GM12891 (cell line): ENCODE measurements at regions not wholly inside any gene's neighbourhood (a gene's known extent, or its start where the extent isn't known, plus 50 kb on each side); places are given as distances from the start of the nearest gene placed in this dataset.

Experiments used
- DNase-seq: peaks from one replicate; pipeline ENCODE4 v3.0.0; 2011; ENCODE audit warnings: low spot score; ENCODE audit not compliant: insufficient read length
- FAIRE-seq: peaks from 2 replicates; lab custom pipeline; 2011; peaks lifted over from hg19 to GRCh38; lab: Jason Lieb, UNC
- PAX5 ChIP-seq: IDR thresholded peaks from 2 replicates; pipeline ENCODE4 v1.6.1; 2011; ENCODE audit warnings: low read length, moderate library complexity, mild to moderate bottlenecking; ENCODE audit not compliant: insufficient read depth, severe bottlenecking
- POLR2A ChIP-seq: IDR thresholded peaks from 2 replicates; pipeline ENCODE4 v1.6.1; 2011; ENCODE audit warnings: low read depth, low read length, control low read depth
- POLR2AphosphoS5 ChIP-seq: IDR thresholded peaks from 2 replicates; pipeline ENCODE4 v1.6.1; 2011; ENCODE audit warnings: low read depth, low read length, control low read depth
- POU2F2 ChIP-seq: IDR thresholded peaks from 2 replicates; pipeline ENCODE4 v1.6.1; 2011; ENCODE audit warnings: low read depth, mild to moderate bottlenecking, control low read depth, low read length, moderate library complexity
- SPI1 ChIP-seq: IDR thresholded peaks from 2 replicates; pipeline ENCODE4 v1.6.1; 2011; ENCODE audit warnings: low read depth, low read length, control low read depth
- TAF1 ChIP-seq: IDR thresholded peaks from 2 replicates; pipeline ENCODE4 v1.6.1; 2011; ENCODE audit warnings: low read depth, low read length, control low read depth

DNA sequence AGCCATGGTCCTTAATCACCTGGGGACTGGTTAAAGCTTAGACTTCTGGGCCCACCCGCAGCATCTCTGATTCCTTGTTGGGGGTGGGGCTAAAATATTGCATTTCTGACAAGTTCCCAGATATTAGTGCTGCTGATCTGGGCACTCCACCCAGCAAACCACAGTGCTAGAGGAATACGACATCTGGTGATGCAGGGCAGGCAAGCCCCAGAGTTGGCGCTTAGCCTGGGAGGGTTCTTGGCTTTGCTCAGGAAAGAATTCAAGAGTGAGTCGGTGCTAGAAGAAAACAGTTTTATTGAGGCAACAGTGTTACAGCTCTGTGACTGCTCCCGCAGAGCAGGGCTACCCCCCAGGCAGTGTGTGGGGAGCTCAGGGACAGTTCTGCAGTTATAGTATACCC, 210.7 kb downstream of the TFAP2C start:
- FAIRE-seq (no peak), DNase-seq (no peak)
- TF ChIP-seq POLR2AphosphoS5 (no peak), SPI1 (no peak), POLR2A (no peak), POU2F2 (no peak), TAF1 (no peak), PAX5 (no peak)

GRCh38 chr20:56840716-56841261, 211.7 kb downstream of the TFAP2C start:
- DNase-seq (no peak), FAIRE-seq (no peak)
- TF ChIP-seq SPI1 (no peak), POLR2A (no peak), POU2F2 (no peak), POLR2AphosphoS5 (no peak), PAX5 (no peak), TAF1 (no peak)

DNA sequence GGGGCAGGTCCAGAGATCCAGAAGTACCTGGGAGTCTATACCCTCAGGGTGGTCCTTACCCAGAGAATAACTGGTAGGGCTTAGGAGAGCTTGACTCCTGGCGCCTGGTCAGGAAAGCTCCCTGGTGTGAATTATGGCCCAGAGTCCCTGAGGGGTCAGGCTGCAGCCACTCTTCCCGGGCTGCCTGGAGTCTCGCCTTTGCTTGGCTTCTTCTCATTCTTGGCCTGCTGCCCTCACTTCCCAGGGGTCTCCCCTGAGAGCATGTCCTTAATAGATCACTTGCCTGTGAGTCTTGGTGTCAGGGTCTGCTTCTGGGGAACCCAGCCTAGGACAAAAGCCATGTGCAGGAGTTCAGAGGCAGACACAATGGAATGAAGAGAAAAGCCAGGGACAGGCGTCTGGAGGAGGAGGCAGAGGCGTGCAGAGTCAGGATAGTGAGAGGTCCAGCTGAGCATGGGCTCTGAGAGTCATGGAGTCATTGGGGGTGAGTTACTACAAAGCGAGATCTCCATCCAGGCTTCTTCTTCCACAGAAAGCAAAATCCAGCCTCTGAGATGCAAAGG, 212.3 kb downstream of the TFAP2C start:
- TF ChIP-seq TAF1 (no peak), POU2F2 (no peak), POLR2AphosphoS5 (no peak), PAX5 (no peak), SPI1 (no peak), POLR2A (no peak)
- DNase-seq, result no peak

GRCh38 chr20:56842056-56842455, 212.9 kb downstream of the TFAP2C start:
- no peak for DNase-seq
- TF ChIP-seq POLR2A (no peak), POU2F2 (no peak), SPI1 (no peak), TAF1 (no peak), PAX5 (no peak), POLR2AphosphoS5 (no peak)
- FAIRE-seq, result no peak

More for the DNA sequence above, 212.3 kb downstream of the TFAP2C start:
- no peak for FAIRE-seq

- DNase-seq, result no peak
- TF ChIP-seq POLR2AphosphoS5 (no peak), SPI1 (no peak), TAF1 (no peak), POU2F2 (no peak), PAX5 (no peak), POLR2A (no peak)
- FAIRE-seq, result no peak
These were observed 214.3 kb downstream of the TFAP2C start for GRCh38 chr20:56843386-56843785.

GRCh38 chr20:56843817-56844216, 214.7 kb downstream of the TFAP2C start:
- FAIRE-seq (no peak), DNase-seq (no peak)
- TF ChIP-seq PAX5 (no peak), SPI1 (no peak), POLR2A (no peak), TAF1 (no peak), POLR2AphosphoS5 (no peak), POU2F2 (no peak)

- DNase-seq (no peak), FAIRE-seq (no peak)
- TF ChIP-seq POLR2A (no peak), POLR2AphosphoS5 (no peak), POU2F2 (no peak), PAX5 (no peak), TAF1 (no peak)
These were observed 216.5 kb downstream of the TFAP2C start for GRCh38 chr20:56845546-56846086.

- no peak for TF ChIP-seq POU2F2
- no peak for TF ChIP-seq POLR2AphosphoS5
- TF ChIP-seq POLR2A, result no peak
- TF ChIP-seq SPI1, result no peak
- no peak for TF ChIP-seq TAF1
- TF ChIP-seq PAX5, result no peak
- DNase-seq (no peak), FAIRE-seq (no peak)
These were observed 219.5 kb downstream of the TFAP2C start for GRCh38 chr20:56848561-56848960.

- TF ChIP-seq POLR2AphosphoS5, result no peak
- no peak for TF ChIP-seq SPI1
- TF ChIP-seq POU2F2, result no peak
- no peak for TF ChIP-seq POLR2A
- no peak for TF ChIP-seq TAF1
- no peak for TF ChIP-seq PAX5
- FAIRE-seq, result no peak
- DNase-seq, result no peak
These were observed 222.4 kb downstream of the TFAP2C start for GRCh38 chr20:56851552-56851951.

DNA sequence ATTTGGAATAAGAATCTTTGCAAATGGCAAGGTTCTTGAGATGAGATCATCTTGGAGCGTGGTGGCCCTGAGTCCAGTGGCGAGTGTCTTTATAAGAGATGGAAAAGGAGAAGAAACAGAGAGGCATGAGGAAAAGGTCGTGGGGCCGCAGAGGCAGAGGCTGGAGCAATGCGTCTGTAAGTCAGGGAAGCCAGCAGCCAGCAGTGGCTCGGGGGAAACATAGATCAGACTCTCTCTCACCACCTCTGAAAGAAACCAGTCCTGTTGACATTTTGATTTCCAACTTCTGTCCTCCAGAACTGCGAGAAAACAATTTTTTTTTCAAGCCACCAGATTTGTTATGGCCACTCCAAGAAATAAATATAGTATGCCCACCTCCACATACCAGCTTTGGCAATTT, 226.6 kb downstream of the TFAP2C start:
- DNase-seq (no peak), FAIRE-seq (no peak)
- TF ChIP-seq PAX5 (no peak), POLR2AphosphoS5 (no peak), SPI1 (no peak), POLR2A (no peak), TAF1 (no peak), POU2F2 (no peak)

GRCh38 chr20:56857950-56858349, 228.8 kb downstream of the TFAP2C start:
- DNase-seq, result no peak
- FAIRE-seq, result no peak
- TF ChIP-seq TAF1, result no peak
- no peak for TF ChIP-seq SPI1
- no peak for TF ChIP-seq POLR2A
- TF ChIP-seq POU2F2, result no peak
- TF ChIP-seq PAX5, result no peak
- TF ChIP-seq POLR2AphosphoS5, result no peak
